Right lobe of liver (tissue), 4 donors: ENCODE measurements at regions not wholly inside any gene's neighbourhood (a gene's known extent, or its start where the extent isn't known, plus 50 kb on each side); places are given as distances from the start of the nearest gene placed in this dataset.

Source experiments
- POLR2A ChIP-seq: fragments of 450-650 bp; IDR thresholded peaks from one replicate; pipeline ENCODE4 v1.6.1; 2017; ENCODE audit warnings: antibody characterized with exemption, mild to moderate bottlenecking
- TF ChIP-seq, protein P1 (sequence below), 4 donors: fragments of 200-600 bp in 3 of 4; fragments of 450-650 bp in 1 of 4; IDR thresholded peaks; one replicate each; pipeline versions ENCODE4 v1.5.1 to v1.8.0; 2016 to 2022; ENCODE audit warnings: antibody characterized with exemption in 4 of 4, mild to moderate bottlenecking in 2 of 4
- donor health status: DM: no; HTN: no; CAD: no.
- donor health status: DM: no; HTN: no; CAD: no.
- donor health status: DM: no; HTN: yes; CAD: no.

DNA sequence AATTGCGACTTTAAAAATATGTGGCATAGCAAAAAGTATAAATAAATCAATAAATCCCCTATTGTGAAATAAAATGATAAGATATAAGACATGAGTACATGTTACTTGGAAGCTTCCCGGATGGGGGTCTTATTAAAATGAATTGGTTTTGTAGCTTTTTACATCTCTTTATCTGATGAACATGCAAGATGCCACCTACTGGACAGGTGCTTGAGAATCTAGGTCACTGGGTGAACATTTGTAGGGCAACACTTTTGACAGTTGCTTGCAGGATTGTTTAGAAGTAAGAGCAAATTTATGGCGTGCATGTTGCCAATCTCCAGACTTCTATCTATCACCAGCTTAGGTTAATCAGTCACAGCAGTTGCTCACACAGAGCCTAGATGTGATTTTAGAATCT is 362.7 kb upstream of the SUCLG2 start:
- TF ChIP-seq, protein P1, sequence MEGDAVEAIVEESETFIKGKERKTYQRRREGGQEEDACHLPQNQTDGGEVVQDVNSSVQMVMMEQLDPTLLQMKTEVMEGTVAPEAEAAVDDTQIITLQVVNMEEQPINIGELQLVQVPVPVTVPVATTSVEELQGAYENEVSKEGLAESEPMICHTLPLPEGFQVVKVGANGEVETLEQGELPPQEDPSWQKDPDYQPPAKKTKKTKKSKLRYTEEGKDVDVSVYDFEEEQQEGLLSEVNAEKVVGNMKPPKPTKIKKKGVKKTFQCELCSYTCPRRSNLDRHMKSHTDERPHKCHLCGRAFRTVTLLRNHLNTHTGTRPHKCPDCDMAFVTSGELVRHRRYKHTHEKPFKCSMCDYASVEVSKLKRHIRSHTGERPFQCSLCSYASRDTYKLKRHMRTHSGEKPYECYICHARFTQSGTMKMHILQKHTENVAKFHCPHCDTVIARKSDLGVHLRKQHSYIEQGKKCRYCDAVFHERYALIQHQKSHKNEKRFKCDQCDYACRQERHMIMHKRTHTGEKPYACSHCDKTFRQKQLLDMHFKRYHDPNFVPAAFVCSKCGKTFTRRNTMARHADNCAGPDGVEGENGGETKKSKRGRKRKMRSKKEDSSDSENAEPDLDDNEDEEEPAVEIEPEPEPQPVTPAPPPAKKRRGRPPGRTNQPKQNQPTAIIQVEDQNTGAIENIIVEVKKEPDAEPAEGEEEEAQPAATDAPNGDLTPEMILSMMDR (IDR thresholded peaks at IDR 0.05) = peak; percentile 39 to 52 (median 42)
- no peak for TF ChIP-seq POLR2A
